GM18517 (cell line): ENCODE measurements at regions not wholly inside any gene's neighbourhood (a gene's known extent, or its start where the extent isn't known, plus 50 kb on each side); places are given as distances from the start of the nearest gene placed in this dataset.
"Not testable (repeated sequence)": the region's sequence is repeated elsewhere in the genome, so short reads cannot be mapped to it uniquely, and the experiment has no call there.

ENCODE experiments used
- ATAC-seq: cut with Tn5 transposase; IDR thresholded peaks from one replicate; pipeline ENCODE4 v1.9.1; 2021; ENCODE audit warnings: mild to moderate bottlenecking, moderate library complexity; ENCODE audit not compliant: unreplicated experiment

DNA sequence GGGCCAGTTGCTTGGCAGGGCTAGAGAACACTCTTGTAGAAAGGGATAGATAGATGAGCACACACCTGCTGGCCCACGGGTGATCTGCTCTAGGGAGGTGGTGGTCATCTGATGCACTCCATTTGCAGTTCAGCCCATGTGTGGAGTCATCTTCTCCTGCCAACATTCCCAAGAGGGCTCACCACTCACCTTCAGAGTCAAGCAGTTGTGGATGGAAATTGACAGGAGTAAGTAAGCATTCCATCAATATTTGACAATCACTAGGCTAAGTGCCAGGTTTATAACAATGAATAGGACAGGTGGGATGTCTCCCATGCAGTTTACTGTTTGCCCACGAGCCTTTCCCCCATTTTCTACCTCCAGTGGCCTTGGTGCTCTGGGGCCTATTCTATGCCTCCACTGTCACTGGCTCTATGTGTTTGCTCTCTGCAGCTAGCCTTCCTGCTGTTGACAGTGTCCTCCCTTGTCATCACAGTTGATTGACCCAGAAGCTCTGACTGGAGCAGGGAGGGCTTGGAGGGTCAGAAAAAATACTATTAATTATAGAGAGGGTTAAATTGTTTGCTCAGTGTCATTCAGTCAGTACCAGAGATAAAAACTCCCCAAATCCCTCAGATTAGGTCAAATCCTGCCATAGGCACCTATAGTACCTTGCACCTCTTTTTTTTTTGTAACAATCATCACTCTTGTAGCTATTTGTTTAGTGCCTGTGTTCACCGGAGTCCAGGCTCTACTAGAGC, 134.6 kb upstream of the PZP start:
- no peak for ATAC-seq

DNA sequence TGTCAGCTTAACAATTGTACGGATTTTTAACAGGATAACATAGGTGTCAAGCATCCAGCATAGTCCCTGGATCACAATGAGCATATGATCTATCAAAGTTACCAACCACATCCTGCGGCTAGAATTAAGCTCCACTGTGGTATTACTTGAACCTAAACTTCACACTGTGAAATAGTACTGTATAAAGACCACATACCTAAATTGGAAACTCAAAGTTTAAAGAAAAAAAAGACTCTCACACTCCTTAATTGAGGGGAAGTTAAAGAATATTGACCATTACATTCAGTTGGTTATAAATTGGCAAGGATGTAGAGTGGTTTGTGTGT, 133.0 kb upstream of the PZP start:
- no peak for ATAC-seq

DNA sequence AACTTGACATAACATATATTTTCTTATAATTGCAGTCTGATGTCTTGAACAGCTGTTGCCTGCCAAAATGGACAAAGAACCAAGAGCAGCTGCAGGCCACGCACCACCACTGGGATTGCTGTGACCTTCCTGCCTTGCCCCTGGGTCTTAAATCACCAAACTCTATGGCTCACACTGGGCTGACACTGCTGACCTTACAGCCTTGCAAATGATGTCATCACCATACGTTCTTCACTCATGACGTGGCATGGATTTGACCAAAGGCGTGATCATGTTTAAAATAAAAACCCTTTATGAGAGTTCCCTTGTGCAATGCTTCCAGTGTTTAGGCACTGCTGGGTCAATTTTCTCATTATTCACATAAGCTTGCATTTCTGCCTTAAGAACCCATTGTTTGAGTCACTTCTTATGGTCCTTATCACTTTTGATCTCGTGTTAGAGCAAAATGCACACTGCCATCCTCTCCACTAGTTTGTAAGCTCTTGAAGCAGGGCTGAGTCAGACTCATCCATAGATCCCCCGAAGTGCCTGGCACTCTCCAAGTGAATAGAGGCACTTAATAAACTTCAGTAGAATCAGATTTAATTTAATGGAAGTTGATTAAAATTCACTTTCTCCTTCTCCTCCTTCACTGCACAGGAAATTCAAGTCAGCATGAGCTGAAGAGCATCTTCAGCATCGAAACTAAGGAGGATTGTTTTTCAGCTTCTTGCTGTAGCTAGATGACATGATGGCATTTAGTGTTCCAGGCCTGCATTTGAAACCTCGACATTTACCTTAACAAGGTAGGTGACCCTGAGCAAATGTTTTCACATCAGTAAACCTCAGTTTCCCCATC, 132.4 kb upstream of the PZP start:
- ATAC-seq = no peak

DNA sequence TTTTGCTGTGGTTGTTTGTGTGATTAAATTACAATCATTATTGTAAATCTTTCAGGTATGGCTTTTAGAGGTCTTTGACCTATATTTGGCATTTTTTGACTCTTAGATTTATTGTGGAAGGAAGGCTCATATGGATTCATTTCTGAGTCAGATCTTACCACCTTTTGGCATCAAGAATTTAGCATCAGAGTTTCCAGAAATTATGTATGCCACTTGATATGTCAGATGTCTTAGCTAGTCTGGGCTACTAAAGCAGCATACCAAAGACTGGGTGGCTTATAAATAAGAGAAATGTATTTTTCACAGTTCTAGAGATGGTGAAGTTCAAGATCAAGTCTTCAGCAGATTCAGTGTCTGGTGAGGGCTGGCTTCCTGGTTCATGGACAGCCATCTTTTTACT, 129.5 kb upstream of the PZP start:
- ATAC-seq = no peak

DNA sequence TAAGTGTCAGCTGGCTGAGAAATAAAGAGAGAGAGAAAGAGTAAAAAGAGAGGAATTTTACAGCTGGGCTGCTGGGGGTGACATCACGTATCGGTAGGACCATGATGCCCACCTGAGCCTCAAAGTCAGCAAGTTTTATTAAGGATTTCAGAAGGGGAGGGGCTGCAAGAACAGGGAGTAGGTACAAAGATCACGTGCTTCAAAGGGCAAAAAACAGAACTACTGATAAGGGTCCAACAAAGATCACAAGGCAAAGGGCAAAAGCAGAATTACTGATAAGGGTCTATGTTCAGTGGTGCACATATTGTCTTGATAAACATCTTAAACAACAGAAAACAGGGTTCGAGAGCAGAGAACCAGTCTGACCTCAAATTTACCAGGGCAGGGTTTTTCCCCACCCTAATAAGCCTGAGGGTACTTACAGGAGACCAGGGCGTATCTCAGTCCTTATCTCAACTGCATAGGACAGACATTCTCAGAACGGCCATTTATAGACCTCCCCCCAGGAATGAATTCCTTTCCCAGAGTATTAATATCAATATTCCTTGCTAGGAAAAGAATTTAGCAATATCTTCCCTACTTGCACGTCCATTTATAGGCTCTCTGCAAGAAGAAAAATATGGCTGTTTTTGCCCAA, 128.3 kb upstream of the PZP start:
- not testable (repeated sequence) for ATAC-seq

DNA sequence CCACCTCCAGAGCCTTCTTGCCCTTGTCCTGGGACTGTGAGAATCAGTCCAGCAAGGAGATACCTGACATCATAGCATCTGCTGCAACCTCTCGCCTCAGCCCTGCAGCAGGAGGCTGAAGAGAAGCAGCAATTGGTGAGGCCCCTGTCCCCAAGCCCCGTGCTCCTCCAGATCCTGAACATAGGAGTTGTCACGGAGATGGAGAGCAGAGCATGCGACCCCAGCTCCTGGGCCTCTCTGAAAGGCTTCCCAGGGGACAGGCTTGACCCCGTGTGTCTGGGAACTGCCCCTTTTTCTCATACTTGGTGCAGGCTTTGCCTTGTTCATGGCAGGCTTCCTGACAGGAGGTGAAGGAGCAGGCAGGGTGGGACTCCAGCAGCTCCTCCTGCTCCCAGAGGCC, 127.7 kb upstream of the PZP start:
- ATAC-seq = no peak

DNA sequence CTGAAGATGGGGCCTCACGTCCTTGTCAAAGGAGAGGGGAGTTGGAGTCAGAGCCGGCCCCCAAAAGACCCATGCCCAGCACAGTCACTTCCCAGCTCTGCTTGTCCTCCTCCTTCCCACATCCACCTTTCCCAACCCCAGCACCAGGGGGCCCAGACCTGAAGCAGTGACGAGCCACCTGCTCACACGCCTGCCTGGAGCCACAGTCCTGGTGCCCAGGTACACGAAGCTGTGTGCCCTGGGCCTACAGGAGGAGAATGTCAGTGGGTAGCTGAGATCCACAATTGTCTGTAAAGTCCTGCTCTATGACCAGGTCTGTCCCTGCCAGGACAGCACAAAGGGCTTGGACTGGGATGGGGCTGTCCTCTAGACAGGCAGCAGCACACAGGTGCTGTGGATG, 126.8 kb upstream of the PZP start:
- ATAC-seq = no peak

DNA sequence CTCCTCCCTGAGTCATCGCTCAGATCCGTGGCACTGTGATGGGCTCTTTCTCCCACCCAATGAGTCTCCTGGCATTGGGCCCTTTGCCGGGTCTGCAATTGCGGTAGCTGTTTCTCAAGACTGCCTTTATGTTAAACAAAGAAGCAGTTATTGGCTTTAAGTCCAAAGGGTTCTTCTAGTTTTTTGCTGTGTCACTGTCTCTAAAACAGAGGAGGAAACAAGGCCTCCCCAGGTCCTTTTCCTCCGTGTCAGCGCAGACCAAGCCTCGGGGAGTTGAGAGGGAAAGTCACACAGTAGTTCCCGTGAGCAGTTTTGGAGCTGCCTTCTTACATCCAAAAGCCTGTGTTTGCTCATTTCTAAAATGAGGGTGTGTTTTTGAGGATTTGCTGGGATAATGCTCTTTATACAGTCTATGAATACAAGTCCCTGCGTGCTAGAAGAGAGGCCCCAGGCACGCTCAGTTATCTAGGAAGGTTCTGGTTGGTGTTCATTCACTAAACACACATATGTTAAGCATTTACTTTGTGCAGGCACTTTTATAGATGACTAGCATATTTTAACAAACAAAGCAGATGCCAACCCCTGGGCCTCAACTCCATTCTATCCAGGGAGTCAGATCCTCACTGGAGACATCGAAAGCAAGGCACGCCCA, 126.0 kb upstream of the PZP start:
- no peak for ATAC-seq

DNA sequence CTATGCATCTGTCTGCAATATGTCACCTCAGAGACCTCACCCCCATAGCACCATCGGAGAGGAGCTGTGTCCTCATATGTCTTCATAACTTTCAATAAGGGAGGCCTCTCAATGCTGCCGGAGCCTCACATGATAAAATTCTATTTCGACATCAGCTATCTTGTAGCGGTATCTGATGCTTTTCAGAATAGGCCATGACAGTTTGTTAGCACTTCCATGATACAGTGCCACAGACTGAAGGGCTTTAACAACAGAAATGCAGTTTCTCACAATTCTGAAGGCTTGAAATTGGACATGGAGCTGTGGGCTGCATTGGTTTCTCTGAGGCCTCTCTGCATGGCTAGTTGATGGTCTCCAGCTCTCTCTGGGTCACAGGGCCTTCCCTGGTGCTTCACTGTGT, 125.0 kb upstream of the PZP start:
- ATAC-seq = no peak

DNA sequence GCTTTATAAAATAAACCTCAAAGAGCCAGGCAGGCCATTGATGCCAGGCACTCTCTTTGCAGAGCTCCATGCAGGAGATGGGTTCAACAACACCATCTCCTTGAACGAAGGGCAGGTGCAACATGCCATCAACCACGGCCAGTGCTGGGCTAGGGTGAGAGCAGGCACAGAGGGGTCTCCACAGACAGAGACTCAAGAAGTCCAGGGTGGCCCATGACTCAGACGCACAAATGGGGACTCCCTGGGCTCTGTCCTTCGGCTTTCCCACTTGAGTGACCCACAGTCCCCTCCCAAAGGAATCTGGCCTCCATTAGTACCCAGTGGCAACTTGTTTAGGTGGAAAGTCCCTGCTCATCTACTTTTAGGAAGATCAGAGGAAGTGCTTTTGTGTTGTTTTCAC, 124.4 kb upstream of the PZP start:
- no peak for ATAC-seq

DNA sequence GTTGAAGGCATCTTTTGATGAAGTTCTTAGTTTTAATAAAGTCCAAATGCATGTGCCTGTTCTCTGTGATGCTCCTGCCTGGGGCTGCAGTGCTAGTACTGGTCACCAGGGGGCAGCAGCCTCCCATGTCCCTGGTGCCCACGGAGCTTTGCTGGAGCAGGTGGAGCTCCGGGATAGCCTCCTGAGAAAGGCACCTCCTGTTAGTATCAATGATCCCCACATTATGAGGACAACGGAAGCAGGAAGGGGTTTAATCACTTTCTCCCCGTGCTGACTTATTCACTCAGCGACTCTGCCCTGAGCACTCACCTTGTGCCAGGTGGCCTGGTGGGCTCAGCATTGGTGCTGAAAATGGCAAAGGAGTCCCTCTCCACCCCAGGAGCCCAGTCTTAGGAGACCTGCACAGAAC, 123.0 kb upstream of the PZP start:
- ATAC-seq = no peak

DNA sequence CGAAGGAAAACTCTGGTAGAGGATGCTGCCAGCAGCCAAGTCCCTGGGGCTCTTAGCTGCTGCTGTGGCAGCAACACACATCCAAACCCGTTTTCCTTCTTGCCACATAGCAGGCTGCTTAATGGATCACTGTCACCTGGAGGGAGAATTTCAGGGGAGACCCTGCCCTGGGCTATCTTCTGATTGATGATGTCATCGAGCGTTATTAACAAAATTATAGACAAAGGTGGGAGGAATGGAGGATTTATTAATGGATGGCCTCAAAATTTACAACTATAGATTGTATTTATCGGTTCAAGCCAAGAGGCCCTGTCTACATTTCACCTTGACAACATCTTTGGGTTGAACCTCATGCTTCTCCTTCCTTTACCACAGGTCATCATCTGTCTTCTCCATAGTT, 120.8 kb upstream of the PZP start:
- ATAC-seq = no peak

DNA sequence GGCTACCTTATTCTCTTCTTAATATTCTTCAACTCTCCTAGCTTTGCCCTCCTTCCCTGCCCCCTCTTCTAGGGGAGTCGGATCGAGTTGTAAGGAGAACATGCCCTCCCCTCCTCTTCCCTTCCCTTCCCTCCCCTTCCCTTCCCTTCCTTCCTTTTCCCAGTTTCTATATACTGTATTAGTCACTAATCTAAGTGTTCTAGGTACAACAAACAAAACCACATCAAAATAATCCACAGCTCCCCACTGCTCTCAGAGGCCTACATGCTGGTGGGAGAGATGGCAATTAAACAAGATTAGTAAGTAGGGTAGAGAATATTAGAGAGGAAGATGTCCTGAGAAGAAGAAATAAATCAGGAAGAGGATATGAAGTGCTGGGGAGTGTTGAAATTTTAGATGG, 119.9 kb upstream of the PZP start:
- no peak for ATAC-seq

DNA sequence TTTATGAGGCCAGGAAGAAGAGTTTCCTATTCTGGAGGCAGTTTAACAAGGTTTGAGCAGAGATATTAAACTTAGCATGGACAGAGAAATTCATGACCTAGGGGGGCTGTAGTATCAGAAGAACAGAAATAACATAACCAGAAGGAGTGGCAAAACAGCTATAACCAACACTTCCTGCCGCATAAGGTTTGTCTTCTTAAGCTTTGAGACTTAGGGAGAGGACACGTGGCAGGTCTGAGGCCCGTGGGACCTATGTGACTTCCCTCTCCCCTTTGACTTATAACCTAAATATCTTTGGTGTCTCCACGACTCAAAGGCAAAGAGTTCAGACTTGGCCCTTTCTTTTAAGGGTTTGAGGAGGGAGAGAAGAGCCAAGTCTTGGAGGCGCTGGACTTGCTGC, 119.1 kb upstream of the PZP start:
- no peak for ATAC-seq

DNA sequence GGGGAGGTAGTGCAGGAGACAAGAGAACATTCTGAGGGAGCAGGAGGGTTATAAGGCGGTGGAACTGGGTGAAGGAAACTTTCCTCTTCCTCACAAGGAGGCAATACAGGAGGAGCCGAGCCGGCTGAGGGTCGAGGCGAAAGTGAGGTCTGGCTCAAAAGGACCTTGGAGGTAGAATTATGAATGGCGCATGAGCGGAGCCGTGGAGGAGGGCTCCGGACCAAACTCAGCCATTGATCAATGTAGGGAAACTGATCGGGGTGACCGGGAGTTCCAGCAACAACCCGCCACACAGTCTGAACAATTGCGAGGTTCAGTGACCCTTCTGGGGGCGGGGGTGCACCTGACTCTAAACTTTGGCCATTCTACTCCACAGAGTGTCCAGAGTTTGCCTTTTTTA, 118.7 kb upstream of the PZP start:
- not testable (repeated sequence) for ATAC-seq

DNA sequence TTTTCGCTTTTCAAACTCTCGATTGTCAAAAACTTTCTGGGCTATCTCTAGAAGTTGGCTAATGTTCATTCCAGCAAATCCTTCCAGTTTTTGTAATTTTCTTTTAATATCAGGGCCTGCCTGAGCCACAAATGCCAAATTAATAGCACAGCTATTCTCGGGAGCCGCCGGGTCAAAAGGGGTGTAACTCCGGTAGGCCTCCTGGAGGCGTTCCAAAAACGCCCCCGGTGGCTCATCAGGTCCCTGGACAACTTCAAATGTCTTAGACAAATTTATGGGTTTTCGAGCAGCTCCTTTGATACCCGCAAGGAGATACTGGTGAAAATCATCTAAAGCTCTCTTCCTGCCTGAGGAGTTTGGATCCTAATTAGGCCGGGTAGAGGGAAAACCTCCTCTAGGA, 117.9 kb upstream of the PZP start:
- no peak for ATAC-seq

DNA sequence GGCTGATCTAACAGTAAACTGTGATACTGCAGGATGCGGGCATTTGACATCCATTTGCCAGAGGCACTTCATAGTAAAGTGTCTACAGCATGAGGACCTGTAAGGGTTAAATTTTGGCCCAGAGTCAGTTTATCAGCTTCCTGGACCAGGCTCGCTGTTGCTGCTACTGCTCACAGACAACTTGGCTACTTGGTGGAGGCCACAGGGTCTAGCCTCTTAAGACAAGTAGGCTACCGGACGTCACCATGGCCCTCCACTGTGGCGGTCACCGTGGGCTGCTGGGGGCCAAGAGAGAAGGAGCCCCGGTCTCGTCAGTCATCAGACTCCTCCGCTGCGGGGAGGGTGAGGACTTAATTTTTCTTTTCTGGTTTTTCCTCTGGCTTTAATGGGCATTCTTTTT, 117.3 kb upstream of the PZP start:
- ATAC-seq = no peak

DNA sequence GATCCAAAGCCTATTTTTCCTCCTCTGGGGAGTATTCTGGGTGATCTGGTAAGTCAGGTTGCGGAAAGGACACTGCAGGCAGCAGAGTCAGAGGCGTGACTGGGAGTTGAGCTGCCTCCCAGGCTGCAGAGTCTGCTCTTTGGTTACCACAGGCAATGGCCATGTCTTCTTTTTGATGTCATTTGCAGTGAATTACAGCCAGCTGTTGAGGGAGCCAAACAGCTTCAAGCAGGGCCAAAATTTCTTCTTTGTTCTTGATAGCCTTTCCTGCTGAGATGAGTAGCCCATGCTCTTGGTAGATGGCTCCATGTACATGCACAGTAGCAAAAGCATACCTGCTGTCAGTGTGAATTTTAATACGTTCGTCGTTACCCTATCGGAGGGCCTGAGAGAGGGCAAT, 116.6 kb upstream of the PZP start:
- ATAC-seq = no peak

DNA sequence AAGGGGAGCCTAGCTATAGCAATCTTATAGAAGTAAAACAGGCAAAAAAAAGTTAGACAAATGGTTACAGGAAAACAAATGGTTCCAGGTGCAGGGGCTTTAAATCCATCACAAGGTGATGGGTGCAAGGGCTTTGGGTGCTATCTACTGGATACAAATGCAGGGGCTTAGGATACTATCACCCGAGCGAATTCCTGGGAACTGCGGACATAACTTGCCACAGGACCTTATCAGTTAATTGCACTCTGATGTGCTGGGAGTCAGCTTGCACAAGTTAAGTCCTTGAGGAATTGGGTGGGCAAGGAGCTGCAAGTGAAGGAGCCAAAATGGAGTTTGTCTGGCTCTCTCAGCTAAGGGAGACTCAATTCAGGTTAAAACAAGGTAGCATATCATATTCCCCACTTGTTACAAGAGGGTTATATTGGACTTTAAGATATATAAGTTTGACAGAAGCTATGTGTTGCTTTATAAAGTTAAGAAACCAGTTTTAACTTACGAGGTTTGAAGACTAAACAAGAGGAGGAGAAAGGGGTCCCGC, 115.0 kb upstream of the PZP start:
- ATAC-seq = no peak

DNA sequence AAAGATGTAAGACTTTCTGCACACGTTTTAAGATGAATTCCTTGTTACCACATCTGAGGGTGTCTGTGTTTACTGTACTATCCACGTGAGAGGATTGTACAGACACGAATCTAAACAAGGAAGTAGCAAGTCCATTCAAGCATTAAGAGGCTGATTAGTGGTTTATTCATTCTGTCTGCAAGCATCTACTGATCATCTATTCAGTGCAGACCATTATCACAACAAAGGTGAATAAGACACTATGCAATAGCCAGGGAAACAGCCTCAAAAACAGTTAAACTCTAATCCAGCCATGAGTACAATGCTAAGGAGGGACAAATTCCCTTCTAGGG, 111.6 kb upstream of the PZP start:
- ATAC-seq = no peak

DNA sequence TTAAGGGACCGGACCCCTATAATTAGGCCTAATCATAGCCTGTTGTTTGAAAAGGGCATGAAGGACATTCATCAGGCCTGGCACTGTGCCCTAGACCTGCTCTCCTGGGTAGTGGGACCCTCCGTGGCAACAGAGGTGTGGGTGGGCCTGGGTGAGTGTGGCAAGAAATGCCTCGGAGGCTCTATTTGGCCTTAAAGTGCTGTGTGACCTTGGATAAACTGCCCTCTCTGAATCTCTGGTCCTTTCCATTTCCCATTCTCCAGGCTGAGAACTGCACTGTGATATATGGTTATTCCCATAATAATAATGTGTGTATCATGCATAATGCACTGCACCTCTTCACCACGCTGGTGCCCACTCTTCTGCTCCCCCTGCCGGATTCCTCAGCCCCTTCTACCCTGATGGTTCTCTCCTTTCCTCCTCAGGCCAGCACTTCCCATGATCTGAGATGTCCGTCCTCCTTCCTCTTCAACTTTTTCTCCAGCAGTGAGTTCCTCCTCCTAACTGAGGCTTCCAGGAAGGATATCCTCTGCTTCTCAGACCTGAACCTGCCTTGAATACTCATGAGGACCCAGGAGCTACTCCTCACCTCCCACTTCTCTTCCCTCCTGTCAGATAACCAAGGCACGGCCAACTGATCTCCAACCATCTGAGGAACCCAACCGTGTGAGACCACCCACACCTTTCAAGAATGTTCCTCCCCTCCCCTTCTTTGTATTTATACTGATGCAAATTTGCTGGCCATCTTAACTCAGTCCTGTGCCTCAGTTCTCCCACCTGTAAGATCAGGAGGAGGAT, 111.0 kb upstream of the PZP start:
- ATAC-seq = no peak
